CD8-positive, alpha-beta memory T cell (primary cell): ENCODE measurements at regions not wholly inside any gene's neighbourhood (a gene's known extent, or its start where the extent isn't known, plus 50 kb on each side); places are given as distances from the start of the nearest gene placed in this dataset.
A peak's percentile ranks its signal among the peaks of the same experiment; 100 is the strongest.

Experiments
- CTCF ChIA-PET: fragments of 350-600 bp; sonication (Branson Sonifier 250); formaldehyde crosslinking; loops from one replicate; lab custom pipeline; 2021; ENCODE audit warnings: antibody characterized with exemption; lab: Charles Lee
- POLR2A ChIA-PET: fragments of 350-600 bp; sonication (Branson Sonifier 250); formaldehyde crosslinking; loops from one replicate; lab custom pipeline; 2021; ENCODE audit warnings: antibody characterized with exemption; lab: Charles Lee
- DNase-seq, 5 donors: peaks; one replicate each; pipeline versions ENCODE4 v3.0.0 to v3.0.0-alpha.2; 2020 to 2022; ENCODE audit warnings: mixed read lengths in 1 of 5
- H3K27ac ChIP-seq: one replicate; pipeline ENCODE4 v1.7.0; 2013; ENCODE audit warnings: low read depth, mild to moderate bottlenecking, low read length, moderate library complexity
- H3K27me3 ChIP-seq: 2 replicates; pipeline ENCODE4 v1.7.0; 2013; ENCODE audit warnings: low read length, mild to moderate bottlenecking; ENCODE audit not compliant: insufficient read depth, poor library complexity, severe bottlenecking
- H3K36me3 ChIP-seq: 2 replicates; pipeline ENCODE4 v1.7.0; 2013; ENCODE audit warnings: mild to moderate bottlenecking, low read length, moderate library complexity; ENCODE audit not compliant: insufficient read depth
- H3K4me1 ChIP-seq: 2 replicates; pipeline ENCODE4 v1.7.0; 2013; ENCODE audit warnings: mild to moderate bottlenecking, low read length, moderate library complexity; ENCODE audit not compliant: insufficient read depth
- H3K4me3 ChIP-seq: 2 replicates; pipeline ENCODE4 v1.7.0; 2013; ENCODE audit warnings: mild to moderate bottlenecking, low read length
- H3K9me3 ChIP-seq: 2 replicates; pipeline ENCODE4 v1.7.0; 2013; ENCODE audit warnings: mild to moderate bottlenecking, low read length
- H3K27ac Mint-ChIP-seq, 8 donors: one replicate each; pipeline ENCODE4 v1.8.0; 2020 to 2021; ENCODE audit warnings: mixed read lengths in 8 of 8, mild to moderate bottlenecking in 6 of 8, inconsistent platforms in 3 of 8, moderate library complexity in 3 of 8
- H3K27me3 Mint-ChIP-seq, 2 donors: one replicate each; pipeline ENCODE4 v1.8.0; 2020 to 2021; ENCODE audit warnings: mixed read lengths in 2 of 2, mild to moderate bottlenecking in 1 of 2, moderate library complexity in 1 of 2
- H3K36me3 Mint-ChIP-seq, 3 donors: one replicate each; pipeline ENCODE4 v1.8.0; 2020 to 2021; ENCODE audit warnings: mixed read lengths in 3 of 3, inconsistent platforms in 1 of 3, mild to moderate bottlenecking in 1 of 3
- H3K4me1 Mint-ChIP-seq, 3 donors: one replicate each; pipeline ENCODE4 v1.8.0; 2020 to 2021; ENCODE audit warnings: mixed read lengths in 3 of 3, inconsistent platforms in 1 of 3, mild to moderate bottlenecking in 1 of 3
- H3K4me3 Mint-ChIP-seq, 7 donors: one replicate each; pipeline ENCODE4 v1.8.0; 2020 to 2021; ENCODE audit warnings: mixed read lengths in 7 of 7, mild to moderate bottlenecking in 6 of 7, moderate library complexity in 4 of 7, inconsistent platforms in 2 of 7
- H3K9me3 Mint-ChIP-seq, 5 donors: one replicate each; pipeline ENCODE4 v1.8.0; 2020 to 2022; ENCODE audit warnings: mixed read lengths in 5 of 5, mild to moderate bottlenecking in 3 of 5, moderate library complexity in 2 of 5, inconsistent platforms in 1 of 5

- H3K36me3 Mint-ChIP-seq = no peaks in the 10 kb centered on the region
- H3K4me3 Mint-ChIP-seq = no peak overlapping the region
- no peak for DNase-seq
- CTCF ChIA-PET = no interaction called here
- POLR2A ChIA-PET = no interaction called here
- Histone ChIP-seq H3K4me1 (no peaks in the 10 kb centered on the region), H3K4me3 (no peak overlapping the region), H3K27me3 (no peaks in the 10 kb centered on the region), H3K9me3 (no peaks in the 10 kb centered on the region), H3K36me3 (no peaks in the 10 kb centered on the region), H3K27ac (no peak overlapping the region)
- no peak overlapping the region for H3K27ac Mint-ChIP-seq
- peaks cover 14 to 44% of the 10 kb centered on the region in 2 donors for H3K27me3 Mint-ChIP-seq
- no peaks in the 10 kb centered on the region for H3K9me3 Mint-ChIP-seq
- no peaks in the 10 kb centered on the region for H3K4me1 Mint-ChIP-seq
Measured at GRCh38 chr1:37265156-37265555, 209.2 kb upstream of the ZC3H12A start.

- ChIA-PET POLR2A (no interaction called here), CTCF (no interaction called here)
- Mint-ChIP-seq H3K36me3 (no peaks in the 10 kb centered on the region), H3K4me1 (no peaks in the 10 kb centered on the region), H3K4me3 (no peak overlapping the region), H3K27me3 (peaks cover 14 to 44% of the 10 kb centered on the region in 2 donors), H3K27ac (no peak overlapping the region), H3K9me3 (no peaks in the 10 kb centered on the region)
- no peak for DNase-seq
- no peaks in the 10 kb centered on the region for H3K36me3 ChIP-seq
- H3K4me1 ChIP-seq = no peaks in the 10 kb centered on the region
- no peaks in the 10 kb centered on the region for H3K27me3 ChIP-seq
- no peaks in the 10 kb centered on the region for H3K9me3 ChIP-seq
- no peak overlapping the region for H3K27ac ChIP-seq
- no peak overlapping the region for H3K4me3 ChIP-seq
Measured at GRCh38 chr1:37265786-37266667, 208.4 kb upstream of the ZC3H12A start.

GRCh38 chr1:37267111-37267835, 207.1 kb upstream of the ZC3H12A start:
- Mint-ChIP-seq H3K4me3 (peak overlapping the region in 1 of 7 donors; percentile 17), H3K9me3 (no peaks in the 10 kb centered on the region), H3K4me1 (no peaks in the 10 kb centered on the region), H3K27me3 (peaks cover 11 to 44% of the 10 kb centered on the region in 2 donors), H3K27ac (no peak overlapping the region), H3K36me3 (no peaks in the 10 kb centered on the region)
- Histone ChIP-seq H3K9me3 (no peaks in the 10 kb centered on the region), H3K4me1 (no peaks in the 10 kb centered on the region), H3K4me3 (no peak overlapping the region), H3K36me3 (no peaks in the 10 kb centered on the region), H3K27me3 (no peaks in the 10 kb centered on the region), H3K27ac (no peak overlapping the region)
- ChIA-PET CTCF (no interaction called here), POLR2A (no interaction called here)
- no peak for DNase-seq

- no peak for DNase-seq
- Histone ChIP-seq H3K36me3 (no peaks in the 10 kb centered on the region), H3K27ac (no peak overlapping the region), H3K4me3 (no peak overlapping the region), H3K9me3 (no peaks in the 10 kb centered on the region), H3K27me3 (no peaks in the 10 kb centered on the region), H3K4me1 (no peaks in the 10 kb centered on the region)
- ChIA-PET POLR2A (no interaction called here), CTCF (no interaction called here)
- Mint-ChIP-seq H3K4me1 (no peaks in the 10 kb centered on the region), H3K27ac (no peak overlapping the region), H3K36me3 (no peaks in the 10 kb centered on the region), H3K9me3 (no peaks in the 10 kb centered on the region), H3K27me3 (peaks cover 10 to 50% of the 10 kb centered on the region in 2 donors), H3K4me3 (no peak overlapping the region)
Measured at GRCh38 chr1:37270639-37271038, 203.7 kb upstream of the ZC3H12A start.

- Histone ChIP-seq H3K4me1 (no peaks in the 10 kb centered on the region), H3K9me3 (no peaks in the 10 kb centered on the region), H3K36me3 (no peaks in the 10 kb centered on the region), H3K27me3 (no peaks in the 10 kb centered on the region), H3K27ac (no peak overlapping the region), H3K4me3 (no peak overlapping the region)
- POLR2A ChIA-PET = no interaction called here
- no peak overlapping the region for H3K27ac Mint-ChIP-seq
- H3K36me3 Mint-ChIP-seq = no peaks in the 10 kb centered on the region
- CTCF ChIA-PET = no interaction called here
- H3K4me1 Mint-ChIP-seq = no peaks in the 10 kb centered on the region
- DNase-seq = no peak
- no peak overlapping the region for H3K4me3 Mint-ChIP-seq
- no peaks in the 10 kb centered on the region for H3K9me3 Mint-ChIP-seq
- peaks cover 13 to 41% of the 10 kb centered on the region in 2 donors for H3K27me3 Mint-ChIP-seq
Measured at GRCh38 chr1:37272626-37273025, 201.8 kb upstream of the ZC3H12A start.

- ChIA-PET POLR2A (no interaction called here), CTCF (no interaction called here)
- Histone ChIP-seq H3K4me1 (no peaks in the 10 kb centered on the region), H3K36me3 (no peaks in the 10 kb centered on the region), H3K27ac (no peak overlapping the region), H3K9me3 (no peaks in the 10 kb centered on the region), H3K4me3 (no peak overlapping the region), H3K27me3 (no peaks in the 10 kb centered on the region)
- DNase-seq = no peak
- H3K36me3 Mint-ChIP-seq = no peaks in the 10 kb centered on the region
- peaks cover 0 to 2% (median 0%) of the 10 kb centered on the region in 5 donors for H3K9me3 Mint-ChIP-seq
- H3K27me3 Mint-ChIP-seq = peaks cover 14 to 38% of the 10 kb centered on the region in 2 donors
- H3K27ac Mint-ChIP-seq = no peak overlapping the region
- H3K4me1 Mint-ChIP-seq = no peaks in the 10 kb centered on the region
- H3K4me3 Mint-ChIP-seq = no peak overlapping the region
Measured at GRCh38 chr1:37274486-37274885, 199.9 kb upstream of the ZC3H12A start.

GRCh38 chr1:37274938-37275631, 199.3 kb upstream of the ZC3H12A start:
- Histone ChIP-seq H3K27ac (no peak overlapping the region), H3K36me3 (no peaks in the 10 kb centered on the region), H3K4me1 (no peaks in the 10 kb centered on the region), H3K9me3 (no peaks in the 10 kb centered on the region), H3K27me3 (no peaks in the 10 kb centered on the region), H3K4me3 (no peak overlapping the region)
- H3K36me3 Mint-ChIP-seq = no peaks in the 10 kb centered on the region
- peaks cover 0 to 7% (median 6%) of the 10 kb centered on the region in 5 donors for H3K9me3 Mint-ChIP-seq
- no peak for DNase-seq
- H3K4me3 Mint-ChIP-seq = no peak overlapping the region
- H3K27me3 Mint-ChIP-seq = peaks cover 14 to 40% of the 10 kb centered on the region in 2 donors
- ChIA-PET POLR2A (no interaction called here), CTCF (no interaction called here)
- no peak overlapping the region for H3K27ac Mint-ChIP-seq
- no peaks in the 10 kb centered on the region for H3K4me1 Mint-ChIP-seq

GRCh38 chr1:37277366-37277765, 197.0 kb upstream of the ZC3H12A start:
- no peak overlapping the region for H3K4me3 Mint-ChIP-seq
- Histone ChIP-seq H3K27ac (no peak overlapping the region), H3K36me3 (no peaks in the 10 kb centered on the region), H3K4me1 (no peaks in the 10 kb centered on the region), H3K4me3 (no peak overlapping the region), H3K27me3 (no peaks in the 10 kb centered on the region), H3K9me3 (no peaks in the 10 kb centered on the region)
- CTCF ChIA-PET = no interaction called here
- no peaks in the 10 kb centered on the region for H3K4me1 Mint-ChIP-seq
- H3K27ac Mint-ChIP-seq = no peak overlapping the region
- no peaks in the 10 kb centered on the region for H3K36me3 Mint-ChIP-seq
- H3K9me3 Mint-ChIP-seq = peaks cover 0 to 13% (median 8%) of the 10 kb centered on the region in 5 donors
- no peak for DNase-seq
- POLR2A ChIA-PET = interaction anchor here (0.7 kb wide), 1 partner anchor 33 kb away, joined by 3 read pairs; no protein-coding TSS in a partner anchor
- peaks cover 18 to 37% of the 10 kb centered on the region in 2 donors for H3K27me3 Mint-ChIP-seq
